Mesothelial cell of epicardium (in vitro differentiated cells): ENCODE measurements at regions not wholly inside any gene's neighbourhood (a gene's known extent, or its start where the extent isn't known, plus 50 kb on each side); places are given as distances from the start of the nearest gene placed in this dataset.

Experiments
- DNase-seq, 2 experiments: peaks; one replicate each; pipeline ENCODE4 v3.0.0; 2021; ENCODE audit warnings: low spot score in 2 of 2; ENCODE audit not compliant: unreplicated experiment in 2 of 2
- H3K27ac Mint-ChIP-seq: 2 replicates; pipeline ENCODE4 v1.8.0; 2021; ENCODE audit warnings: mixed read lengths
- H3K27me3 Mint-ChIP-seq: 2 replicates; pipeline ENCODE4 v1.8.0; 2021; ENCODE audit warnings: low read depth, mixed read lengths
- H3K36me3 Mint-ChIP-seq: 2 replicates; pipeline ENCODE4 v1.8.0; 2021; ENCODE audit warnings: mixed read lengths
- H3K4me1 Mint-ChIP-seq: 2 replicates; pipeline ENCODE4 v1.8.0; 2021; ENCODE audit warnings: mixed read lengths
- H3K4me3 Mint-ChIP-seq: 2 replicates; pipeline ENCODE4 v1.8.0; 2021; ENCODE audit warnings: mild to moderate bottlenecking, moderate library complexity, mixed read lengths
- H3K9me3 Mint-ChIP-seq: 2 replicates; pipeline ENCODE4 v1.8.0; 2021; ENCODE audit warnings: mixed read lengths
- CTCF ChIP-seq: fragments of 200-600 bp; sonication (generic); IDR thresholded peaks from one replicate; pipeline ENCODE4 v1.5.0; 2021; ENCODE audit warnings: antibody characterized with exemption; ENCODE audit not compliant: unreplicated experiment

- peak; percentile 27 to 64 for DNase-seq
- no peak for TF ChIP-seq CTCF
- H3K4me3 Mint-ChIP-seq, result peak overlapping the region; percentile 92
- H3K36me3 Mint-ChIP-seq, result no peaks in the 10 kb centered on the region
- H3K9me3 Mint-ChIP-seq, result peaks cover 4% of the 10 kb centered on the region
- H3K4me1 Mint-ChIP-seq, result peaks cover 27% of the 10 kb centered on the region
- peaks cover 47% of the 10 kb centered on the region for H3K27me3 Mint-ChIP-seq
- peak overlapping the region; percentile 33 for H3K27ac Mint-ChIP-seq
These were observed 533.0 kb upstream of the SEMA6D start for GRCh38 chr15:47184003-47184907.

GRCh38 chr15:47184908-47185801 is 532.1 kb upstream of the SEMA6D start:
- Mint-ChIP-seq H3K27ac (no peak overlapping the region), H3K4me1 (peaks cover 27% of the 10 kb centered on the region), H3K4me3 (peak overlapping the region; percentile 92), H3K27me3 (peaks cover 45% of the 10 kb centered on the region), H3K36me3 (no peaks in the 10 kb centered on the region), H3K9me3 (peaks cover 4% of the 10 kb centered on the region)
- no peak for TF ChIP-seq CTCF
- DNase-seq, result peak in 1 of 2 experiments; percentile 40

- peaks cover 27% of the 10 kb centered on the region for H3K4me1 Mint-ChIP-seq
- H3K36me3 Mint-ChIP-seq, result no peaks in the 10 kb centered on the region
- no peak for TF ChIP-seq CTCF
- no peak overlapping the region for H3K4me3 Mint-ChIP-seq
- H3K27ac Mint-ChIP-seq, result no peak overlapping the region
- peaks cover 45% of the 10 kb centered on the region for H3K27me3 Mint-ChIP-seq
- peaks cover 4% of the 10 kb centered on the region for H3K9me3 Mint-ChIP-seq
- no peak for DNase-seq
These were observed 531.2 kb upstream of the SEMA6D start for GRCh38 chr15:47186075-47186474.

- DNase-seq, result no peak
- H3K27ac Mint-ChIP-seq, result no peak overlapping the region
- H3K4me3 Mint-ChIP-seq, result no peak overlapping the region
- peaks cover 21% of the 10 kb centered on the region for H3K27me3 Mint-ChIP-seq
- TF ChIP-seq CTCF, result no peak
- H3K9me3 Mint-ChIP-seq, result no peaks in the 10 kb centered on the region
- no peaks in the 10 kb centered on the region for H3K36me3 Mint-ChIP-seq
- peaks cover 21% of the 10 kb centered on the region for H3K4me1 Mint-ChIP-seq
These were observed 528.4 kb upstream of the SEMA6D start for GRCh38 chr15:47188758-47189507.

- Mint-ChIP-seq H3K36me3 (no peaks in the 10 kb centered on the region), H3K27ac (no peak overlapping the region), H3K27me3 (no peaks in the 10 kb centered on the region), H3K4me3 (no peak overlapping the region), H3K4me1 (peaks cover 15% of the 10 kb centered on the region), H3K9me3 (no peaks in the 10 kb centered on the region)
- no peak for DNase-seq
- TF ChIP-seq CTCF, result peak; percentile 26
These were observed 522.6 kb upstream of the SEMA6D start for GRCh38 chr15:47194718-47195117.
